ENCODE measurements at regions not wholly inside any gene's neighbourhood (a gene's known extent, or its start where the extent isn't known, plus 50 kb on each side); places are given as distances from the start of the nearest gene placed in this dataset.

- no peak for DNase-seq
These were observed 510.6 kb upstream of the RAG2 start for GRCh38 chr11:37108436-37109285.

GRCh38 chr11:37107831-37108230 is 509.8 kb upstream of the RAG2 start:
- DNase-seq (no peak), ATAC-seq (replicated peaks in 1 of 4) (no peak)
- Histone ChIP-seq H3K27me3 (replicated peaks in 1 of 2; ENCODE audit: control insufficient read depth in 2 of 2, extremely low read depth in 1 of 2, insufficient read depth in 2 of 2, low read length in 1 of 2) (no peaks in the 10 kb centered on the region), H3K4me1 (ENCODE audit: control insufficient read depth in 1 of 2, extremely low read depth in 1 of 2, insufficient read depth in 2 of 2, low read length in 2 of 2) (no peaks in the 10 kb centered on the region), H3K27ac (ENCODE audit: low read length) (no peak overlapping the region), H3K9me3 (no peaks in the 10 kb centered on the region), H3K36me3 (ENCODE audit: control insufficient read depth in 2 of 2, extremely low read depth in 1 of 2, insufficient read depth in 1 of 2, low read length in 1 of 2) (no peaks in the 10 kb centered on the region), H3K4me3 (ENCODE audit: control insufficient read depth in 1 of 2, extremely low read depth in 1 of 2, low read length in 1 of 2) (no peak overlapping the region)
- POLR2A ChIA-PET: no interaction called here
- WGBS (ENCODE audit: insufficient coverage): no CpG with 5 or more reads among the region's 4 CpGs
- H3K4me3 Mint-ChIP-seq: no peak overlapping the region
- no peaks in the 10 kb centered on the region for H3K27me3 Mint-ChIP-seq
- CTCF ChIA-PET: no interaction called here
- no peaks in the 10 kb centered on the region for H3K36me3 Mint-ChIP-seq
- H3K27ac Mint-ChIP-seq: no peak overlapping the region
- no peaks in the 10 kb centered on the region for H3K4me1 Mint-ChIP-seq
- peaks cover 6 to 17% (median 6%) of the 10 kb centered on the region in 3 donors for H3K9me3 Mint-ChIP-seq

More at GRCh38 chr11:37108436-37109285, 510.6 kb upstream of the RAG2 start:
- no peaks in the 10 kb centered on the region for H3K27me3 Mint-ChIP-seq
- ChIA-PET POLR2A (no interaction called here), CTCF (no interaction called here)
- H3K9me3 Mint-ChIP-seq: peaks cover 5 to 14% (median 6%) of the 10 kb centered on the region in 3 donors
- H3K4me3 Mint-ChIP-seq: no peak overlapping the region
- no peaks in the 10 kb centered on the region for H3K27me3 ChIP-seq (replicated peaks in 1 of 2; ENCODE audit: control insufficient read depth in 2 of 2, extremely low read depth in 1 of 2, insufficient read depth in 2 of 2, low read length in 1 of 2)
- no peaks in the 10 kb centered on the region for H3K9me3 ChIP-seq
- H3K4me1 ChIP-seq (ENCODE audit: control insufficient read depth in 1 of 2, extremely low read depth in 1 of 2, insufficient read depth in 2 of 2, low read length in 2 of 2): no peaks in the 10 kb centered on the region
- no peak overlapping the region for H3K27ac Mint-ChIP-seq
- no peaks in the 10 kb centered on the region for H3K36me3 ChIP-seq (ENCODE audit: control insufficient read depth in 2 of 2, extremely low read depth in 1 of 2, insufficient read depth in 1 of 2, low read length in 1 of 2)
- no peak overlapping the region for H3K27ac ChIP-seq (ENCODE audit: low read length)
- 70% methylated on average over 2 of the region's 6 CpGs for WGBS (ENCODE audit: insufficient coverage)
- no peaks in the 10 kb centered on the region for H3K4me1 Mint-ChIP-seq
- ATAC-seq (replicated peaks in 1 of 4): no peak
- H3K4me3 ChIP-seq (ENCODE audit: control insufficient read depth in 1 of 2, extremely low read depth in 1 of 2, low read length in 1 of 2): no peak overlapping the region
- no peaks in the 10 kb centered on the region for H3K36me3 Mint-ChIP-seq

DNA sequence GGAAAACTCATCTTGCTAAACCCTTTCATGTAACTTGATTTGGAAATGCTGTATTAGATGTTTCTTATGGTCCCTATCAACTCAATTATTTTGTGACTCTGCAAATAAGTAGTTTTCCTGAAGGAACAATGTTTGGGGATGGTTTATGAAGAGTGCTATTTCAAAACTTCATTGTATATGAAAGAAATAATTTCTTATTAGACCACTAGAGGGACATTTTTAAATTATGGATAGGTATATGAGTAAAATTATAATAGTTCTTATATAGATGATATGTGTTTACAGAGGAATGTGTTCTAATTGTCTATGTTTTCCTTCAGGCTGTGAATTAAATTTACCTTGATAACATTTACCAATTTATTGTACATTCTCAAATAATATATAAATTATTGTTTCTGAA is 509.4 kb upstream of the RAG2 start:
- ATAC-seq (replicated peaks in 1 of 4): no peak
- Mint-ChIP-seq H3K4me3 (no peak overlapping the region), H3K4me1 (no peaks in the 10 kb centered on the region), H3K27me3 (no peaks in the 10 kb centered on the region), H3K9me3 (peaks cover 7 to 17% (median 10%) of the 10 kb centered on the region in 3 donors), H3K27ac (no peak overlapping the region), H3K36me3 (no peaks in the 10 kb centered on the region)
- POLR2A ChIA-PET: no interaction called here
- Histone ChIP-seq H3K9me3 (no peaks in the 10 kb centered on the region), H3K4me1 (ENCODE audit: control insufficient read depth in 1 of 2, extremely low read depth in 1 of 2, insufficient read depth in 2 of 2, low read length in 2 of 2) (no peaks in the 10 kb centered on the region), H3K27ac (ENCODE audit: low read length) (no peak overlapping the region), H3K27me3 (replicated peaks in 1 of 2; ENCODE audit: control insufficient read depth in 2 of 2, extremely low read depth in 1 of 2, insufficient read depth in 2 of 2, low read length in 1 of 2) (no peaks in the 10 kb centered on the region), H3K36me3 (ENCODE audit: control insufficient read depth in 2 of 2, extremely low read depth in 1 of 2, insufficient read depth in 1 of 2, low read length in 1 of 2) (no peaks in the 10 kb centered on the region), H3K4me3 (ENCODE audit: control insufficient read depth in 1 of 2, extremely low read depth in 1 of 2, low read length in 1 of 2) (no peak overlapping the region)
- DNase-seq: no peak
- CTCF ChIA-PET: no interaction called here

DNA sequence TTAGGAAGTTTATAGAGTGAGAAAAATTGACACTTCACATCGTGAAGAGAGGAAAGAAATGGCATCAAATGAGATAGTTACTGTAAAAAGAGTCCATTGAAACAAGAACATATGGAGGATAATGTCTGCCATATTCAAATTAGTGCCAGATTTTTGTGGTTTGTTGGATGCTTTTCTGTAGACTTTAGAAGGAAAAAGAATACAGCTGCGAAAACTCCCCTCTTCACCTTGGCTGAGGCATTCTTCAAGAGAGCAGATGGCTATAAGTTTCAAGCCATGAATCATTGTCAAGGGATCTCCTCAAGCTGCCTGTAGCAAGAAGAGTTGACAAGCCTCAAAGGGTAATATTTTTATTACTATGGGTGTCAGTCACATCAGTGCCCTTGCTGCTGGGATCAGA is 507.4 kb upstream of the RAG2 start:
- DNase-seq (no peak), ATAC-seq (replicated peaks in 1 of 4) (no peak)
- no peaks in the 10 kb centered on the region for H3K36me3 Mint-ChIP-seq
- no peak overlapping the region for H3K27ac ChIP-seq (ENCODE audit: low read length)
- no peaks in the 10 kb centered on the region for H3K4me1 ChIP-seq (ENCODE audit: control insufficient read depth in 1 of 2, extremely low read depth in 1 of 2, insufficient read depth in 2 of 2, low read length in 2 of 2)
- POLR2A ChIA-PET: no interaction called here
- no CpG with 5 or more reads among the region's 2 CpGs for WGBS (ENCODE audit: insufficient coverage)
- H3K4me3 ChIP-seq (ENCODE audit: control insufficient read depth in 1 of 2, extremely low read depth in 1 of 2, low read length in 1 of 2): no peak overlapping the region
- peaks cover 13 to 22% (median 15%) of the 10 kb centered on the region in 3 donors for H3K9me3 Mint-ChIP-seq
- H3K4me3 Mint-ChIP-seq: no peak overlapping the region
- no peak overlapping the region for H3K27ac Mint-ChIP-seq
- no peaks in the 10 kb centered on the region for H3K4me1 Mint-ChIP-seq
- no peaks in the 10 kb centered on the region for H3K9me3 ChIP-seq
- H3K36me3 ChIP-seq (ENCODE audit: control insufficient read depth in 2 of 2, extremely low read depth in 1 of 2, insufficient read depth in 1 of 2, low read length in 1 of 2): no peaks in the 10 kb centered on the region
- CTCF ChIA-PET: interaction anchor here in 1 of 2 donors (0.6 kb wide), 1 partner anchor 175 kb away, joined by 3 read pairs; no protein-coding TSS in a partner anchor
- H3K27me3 ChIP-seq (replicated peaks in 1 of 2; ENCODE audit: control insufficient read depth in 2 of 2, extremely low read depth in 1 of 2, insufficient read depth in 2 of 2, low read length in 1 of 2): no peaks in the 10 kb centered on the region
- no peaks in the 10 kb centered on the region for H3K27me3 Mint-ChIP-seq

DNA sequence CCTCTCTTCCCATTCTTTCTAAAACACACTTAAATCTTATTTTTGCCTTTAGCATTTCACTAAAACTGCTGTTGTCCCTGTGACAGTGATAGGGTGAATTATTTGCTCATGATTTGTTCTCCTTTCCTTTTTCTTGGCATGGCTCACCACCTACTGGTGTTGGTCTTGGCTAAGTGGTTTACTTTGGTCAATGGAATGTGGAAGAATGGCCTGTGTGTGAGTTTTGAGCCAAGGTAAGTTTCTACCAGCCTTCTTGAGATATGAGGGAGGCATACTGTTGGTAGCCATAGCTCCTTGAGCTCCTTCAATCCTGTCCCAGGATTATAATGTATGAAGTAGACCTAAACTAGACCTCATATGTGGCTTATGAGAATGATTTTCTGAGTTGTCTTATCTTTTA is 506.3 kb upstream of the RAG2 start:
- Mint-ChIP-seq H3K9me3 (peaks cover 13 to 22% (median 15%) of the 10 kb centered on the region in 3 donors), H3K4me3 (no peak overlapping the region), H3K27me3 (no peaks in the 10 kb centered on the region), H3K36me3 (no peaks in the 10 kb centered on the region), H3K4me1 (no peaks in the 10 kb centered on the region), H3K27ac (no peak overlapping the region)
- no peaks in the 10 kb centered on the region for H3K9me3 ChIP-seq
- no peaks in the 10 kb centered on the region for H3K27me3 ChIP-seq (replicated peaks in 1 of 2; ENCODE audit: control insufficient read depth in 2 of 2, extremely low read depth in 1 of 2, insufficient read depth in 2 of 2, low read length in 1 of 2)
- DNase-seq: no peak
- H3K36me3 ChIP-seq (ENCODE audit: control insufficient read depth in 2 of 2, extremely low read depth in 1 of 2, insufficient read depth in 1 of 2, low read length in 1 of 2): no peaks in the 10 kb centered on the region
- ATAC-seq (replicated peaks in 1 of 4): no peak
- ChIA-PET CTCF (no interaction called here), POLR2A (no interaction called here)
- no peak overlapping the region for H3K4me3 ChIP-seq (ENCODE audit: control insufficient read depth in 1 of 2, extremely low read depth in 1 of 2, low read length in 1 of 2)
- no peaks in the 10 kb centered on the region for H3K4me1 ChIP-seq (ENCODE audit: control insufficient read depth in 1 of 2, extremely low read depth in 1 of 2, insufficient read depth in 2 of 2, low read length in 2 of 2)
- no peak overlapping the region for H3K27ac ChIP-seq (ENCODE audit: low read length)

GRCh38 chr11:37100008-37100407 is 502.0 kb upstream of the RAG2 start:
- no peaks in the 10 kb centered on the region for H3K27me3 ChIP-seq (replicated peaks in 1 of 2; ENCODE audit: control insufficient read depth in 2 of 2, extremely low read depth in 1 of 2, insufficient read depth in 2 of 2, low read length in 1 of 2)
- no peak overlapping the region for H3K27ac Mint-ChIP-seq
- ATAC-seq (replicated peaks in 1 of 4): no peak

GRCh38 chr11:37092487-37092886 is 494.5 kb upstream of the RAG2 start:
- H3K36me3 ChIP-seq (ENCODE audit: control insufficient read depth in 2 of 2, extremely low read depth in 1 of 2, insufficient read depth in 1 of 2, low read length in 1 of 2): no peaks in the 10 kb centered on the region
- peaks cover 4 to 7% (median 5%) of the 10 kb centered on the region in 3 donors for H3K9me3 Mint-ChIP-seq
- ATAC-seq (replicated peaks in 1 of 4): no peak
- no peak overlapping the region for H3K4me3 ChIP-seq (ENCODE audit: control insufficient read depth in 1 of 2, extremely low read depth in 1 of 2, low read length in 1 of 2)
- no peaks in the 10 kb centered on the region for H3K27me3 ChIP-seq (replicated peaks in 1 of 2; ENCODE audit: control insufficient read depth in 2 of 2, extremely low read depth in 1 of 2, insufficient read depth in 2 of 2, low read length in 1 of 2)
- no peak overlapping the region for H3K27ac Mint-ChIP-seq
- H3K27ac ChIP-seq (ENCODE audit: low read length): no peak overlapping the region
- ChIA-PET CTCF (no interaction called here), POLR2A (no interaction called here)
- no peaks in the 10 kb centered on the region for H3K4me1 Mint-ChIP-seq
- no peaks in the 10 kb centered on the region for H3K4me1 ChIP-seq (ENCODE audit: control insufficient read depth in 1 of 2, extremely low read depth in 1 of 2, insufficient read depth in 2 of 2, low read length in 2 of 2)
- no peaks in the 10 kb centered on the region for H3K9me3 ChIP-seq
- H3K36me3 Mint-ChIP-seq: no peaks in the 10 kb centered on the region
- no peak overlapping the region for H3K4me3 Mint-ChIP-seq
- no CpG with 5 or more reads among the region's 2 CpGs for WGBS (ENCODE audit: insufficient coverage)
- no peak for DNase-seq
- H3K27me3 Mint-ChIP-seq: no peaks in the 10 kb centered on the region

More at GRCh38 chr11:37100008-37100407, 502.0 kb upstream of the RAG2 start:
- DNase-seq: no peak
- no CpG with 5 or more reads among the region's 1 CpG for WGBS (ENCODE audit: insufficient coverage)
- Mint-ChIP-seq H3K9me3 (peaks cover 23 to 24% (median 23%) of the 10 kb centered on the region in 3 donors), H3K4me1 (no peaks in the 10 kb centered on the region), H3K4me3 (no peak overlapping the region), H3K27me3 (no peaks in the 10 kb centered on the region), H3K36me3 (no peaks in the 10 kb centered on the region)
- POLR2A ChIA-PET: no interaction called here
- CTCF ChIA-PET: no interaction called here
- no peak overlapping the region for H3K4me3 ChIP-seq (ENCODE audit: control insufficient read depth in 1 of 2, extremely low read depth in 1 of 2, low read length in 1 of 2)
- H3K27ac ChIP-seq (ENCODE audit: low read length): no peak overlapping the region
- H3K4me1 ChIP-seq (ENCODE audit: control insufficient read depth in 1 of 2, extremely low read depth in 1 of 2, insufficient read depth in 2 of 2, low read length in 2 of 2): no peaks in the 10 kb centered on the region
- no peaks in the 10 kb centered on the region for H3K9me3 ChIP-seq
- no peaks in the 10 kb centered on the region for H3K36me3 ChIP-seq (ENCODE audit: control insufficient read depth in 2 of 2, extremely low read depth in 1 of 2, insufficient read depth in 1 of 2, low read length in 1 of 2)

Measured in T-cell (primary cell).